Muscle layer of colon (tissue), 2 donors: ENCODE measurements at regions not wholly inside any gene's neighbourhood (a gene's known extent, or its start where the extent isn't known, plus 50 kb on each side); places are given as distances from the start of the nearest gene placed in this dataset.
A peak's percentile ranks its signal among the peaks of the same experiment; 100 is the strongest.

Experiments
- H3K27ac ChIP-seq: one replicate; pipeline ENCODE4 v1.7.0; 2013; ENCODE audit warnings: low read depth, mild to moderate bottlenecking, low read length, moderate library complexity
- H3K27me3 ChIP-seq, 2 donors: one replicate each; pipeline ENCODE4 v1.7.0; 2013; ENCODE audit warnings: low read length in 2 of 2, mild to moderate bottlenecking in 2 of 2; ENCODE audit not compliant: insufficient read depth in 2 of 2, control insufficient read depth in 1 of 2
- H3K36me3 ChIP-seq: one replicate; pipeline ENCODE4 v1.7.0; 2013; ENCODE audit warnings: mild to moderate bottlenecking, low read length; ENCODE audit not compliant: insufficient read depth
- H3K4me1 ChIP-seq: one replicate; pipeline ENCODE4 v1.7.0; 2013; ENCODE audit warnings: mild to moderate bottlenecking, low read length; ENCODE audit not compliant: insufficient read depth
- H3K4me3 ChIP-seq, 2 donors: one replicate each; pipeline ENCODE4 v1.7.0; 2013; ENCODE audit warnings: low read length in 2 of 2, low read depth in 1 of 2, mild to moderate bottlenecking in 1 of 2, moderate library complexity in 1 of 2
- H3K9ac ChIP-seq: one replicate; pipeline ENCODE4 v1.7.0; 2013; ENCODE audit warnings: low read length
- H3K9me3 ChIP-seq: one replicate; pipeline ENCODE4 v1.7.0; 2013; ENCODE audit warnings: mild to moderate bottlenecking, low read length
- donor health status: abdominal sarcoma.
- donor health status: Adenocarcinoma of cecum.

DNA sequence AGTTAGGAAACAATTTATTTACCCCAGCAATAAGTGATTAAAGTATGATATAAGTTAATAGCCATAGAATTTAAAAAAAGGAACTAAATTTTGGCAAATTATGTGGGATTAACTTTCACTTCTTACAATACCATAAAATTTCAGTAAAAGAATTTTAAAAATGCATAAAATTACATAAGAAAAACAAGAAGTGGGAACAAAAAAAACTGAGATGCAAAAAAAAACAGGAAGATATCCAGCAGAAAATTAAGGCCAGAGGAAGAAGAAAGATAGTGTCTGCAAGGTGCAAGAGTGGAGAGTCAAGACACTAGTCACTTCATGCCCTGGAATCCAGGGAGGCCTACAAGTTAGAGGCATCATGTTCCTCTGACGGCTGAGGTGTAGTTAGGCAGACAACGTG is 184.2 kb downstream of the GASK1B start:
- H3K4me3 ChIP-seq, result no peak overlapping the region
- H3K9me3 ChIP-seq, result no peaks in the 10 kb centered on the region
- H3K36me3 ChIP-seq, result no peaks in the 10 kb centered on the region
- no peaks in the 10 kb centered on the region for H3K27me3 ChIP-seq
- no peak overlapping the region for H3K27ac ChIP-seq
- H3K9ac ChIP-seq, result no peak overlapping the region
- H3K4me1 ChIP-seq, result no peaks in the 10 kb centered on the region

DNA sequence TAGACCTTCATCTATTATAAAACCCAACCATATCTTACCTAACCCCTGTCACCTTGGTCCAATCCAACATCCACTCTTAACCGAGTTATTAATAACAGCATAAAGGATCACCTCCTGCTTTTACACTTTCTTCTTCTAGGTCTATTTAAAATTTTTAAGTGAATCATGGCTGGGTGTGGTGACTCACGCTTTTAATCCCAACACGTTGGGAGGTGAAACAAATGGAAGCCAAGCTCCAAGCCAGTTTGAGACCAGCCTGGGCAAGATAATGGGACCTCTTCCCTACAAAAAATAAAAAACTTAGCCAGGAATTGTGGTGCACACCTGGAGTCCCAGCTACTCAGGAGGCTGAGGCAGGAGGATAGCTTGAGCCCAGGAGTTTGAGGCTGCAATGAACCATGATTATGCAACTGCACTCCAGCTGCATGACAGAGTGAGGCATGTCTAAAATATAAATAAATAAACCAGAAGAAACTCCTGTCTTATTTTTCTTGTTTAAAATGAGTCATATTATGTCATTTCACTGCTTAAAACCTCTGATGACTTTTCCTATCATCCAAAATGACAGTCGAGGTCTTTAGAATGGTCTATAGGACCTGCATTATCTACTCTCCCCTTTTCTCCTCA is 188.4 kb downstream of the GASK1B start:
- Histone ChIP-seq H3K36me3 (no peaks in the 10 kb centered on the region), H3K9ac (no peak overlapping the region), H3K9me3 (no peaks in the 10 kb centered on the region), H3K4me3 (no peak overlapping the region), H3K27me3 (no peaks in the 10 kb centered on the region), H3K4me1 (no peaks in the 10 kb centered on the region), H3K27ac (no peak overlapping the region)

DNA sequence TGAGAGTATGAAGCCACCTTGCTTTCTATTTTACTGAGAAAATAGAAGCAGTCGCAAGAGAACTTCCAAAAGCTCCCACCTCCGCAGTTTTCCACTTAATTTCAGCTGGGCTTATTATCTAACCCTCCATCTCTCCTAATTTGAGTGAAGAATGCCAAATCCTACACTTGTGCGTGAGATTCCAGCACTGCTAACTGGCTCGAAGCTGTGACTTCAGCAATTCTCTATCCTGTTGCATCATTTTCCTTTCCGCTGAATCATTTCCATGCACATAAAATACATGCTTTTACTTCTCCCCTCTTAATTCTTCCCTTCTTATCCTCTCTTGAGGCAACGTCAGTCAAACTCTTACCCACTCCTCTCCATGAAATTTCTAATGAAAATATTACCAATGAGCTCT is 189.5 kb downstream of the GASK1B start:
- no peak overlapping the region for H3K27ac ChIP-seq
- no peak overlapping the region for H3K4me3 ChIP-seq
- H3K9me3 ChIP-seq, result no peaks in the 10 kb centered on the region
- no peaks in the 10 kb centered on the region for H3K36me3 ChIP-seq
- no peaks in the 10 kb centered on the region for H3K4me1 ChIP-seq
- no peaks in the 10 kb centered on the region for H3K27me3 ChIP-seq
- H3K9ac ChIP-seq, result no peak overlapping the region

DNA sequence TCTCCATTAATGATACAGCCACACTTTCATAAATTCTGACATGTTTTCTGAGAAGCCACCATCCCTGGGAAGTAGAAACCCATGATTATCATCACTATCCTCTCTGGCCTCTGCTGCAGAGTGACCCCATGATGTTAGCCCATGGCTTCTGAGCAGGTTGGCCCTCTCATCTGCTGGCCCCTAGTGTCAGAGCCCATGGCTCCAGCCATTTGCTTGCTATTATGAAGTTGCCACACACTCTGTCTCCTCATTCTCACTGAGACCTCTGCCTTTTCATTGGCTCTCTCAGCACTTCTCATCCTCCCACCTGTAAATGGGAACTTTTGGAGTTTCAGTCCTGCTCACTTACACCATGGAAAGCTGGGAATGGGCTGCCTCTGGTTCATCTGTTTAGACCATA is 192.7 kb downstream of the GASK1B start:
- H3K9ac ChIP-seq, result no peak overlapping the region
- H3K4me3 ChIP-seq, result no peak overlapping the region
- H3K36me3 ChIP-seq, result no peaks in the 10 kb centered on the region
- no peaks in the 10 kb centered on the region for H3K27me3 ChIP-seq
- no peaks in the 10 kb centered on the region for H3K9me3 ChIP-seq
- no peak overlapping the region for H3K27ac ChIP-seq
- H3K4me1 ChIP-seq, result no peaks in the 10 kb centered on the region

DNA sequence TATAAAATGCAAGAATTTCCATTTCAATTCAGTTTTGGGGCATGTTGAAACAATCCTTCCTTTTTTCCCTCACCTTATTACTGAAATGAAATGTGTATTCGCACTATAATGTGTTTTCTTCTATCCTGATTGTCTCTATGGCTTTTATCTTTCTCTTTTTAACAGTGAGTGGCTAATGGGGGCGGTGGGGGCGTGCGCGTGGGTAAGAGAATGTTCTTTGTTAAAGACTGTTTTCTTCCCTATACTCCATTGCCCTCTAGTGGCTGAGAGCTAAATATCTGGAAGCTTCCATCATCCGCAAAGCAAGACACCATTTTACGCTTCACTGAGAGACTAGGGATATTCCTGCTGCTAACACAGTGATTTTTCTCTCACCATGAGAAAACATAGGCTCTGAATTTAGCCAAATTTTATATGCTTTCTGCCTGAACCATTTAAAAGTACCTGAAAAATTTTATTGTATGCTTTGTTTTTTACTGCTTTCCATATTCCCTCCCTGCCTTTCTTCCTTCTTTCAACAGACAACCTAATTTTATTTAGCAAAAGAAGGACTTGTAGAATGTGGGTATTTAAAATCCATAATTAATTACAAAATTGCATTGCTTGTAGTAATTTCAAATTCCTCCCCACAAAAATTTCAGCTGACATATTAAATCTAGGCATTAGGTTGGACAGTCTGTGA is 194.0 kb downstream of the GASK1B start:
- H3K36me3 ChIP-seq, result no peaks in the 10 kb centered on the region
- no peak overlapping the region for H3K27ac ChIP-seq
- no peak overlapping the region for H3K9ac ChIP-seq
- peak overlapping the region in 1 of 2 donors; percentile 7 for H3K4me3 ChIP-seq
- H3K4me1 ChIP-seq, result no peaks in the 10 kb centered on the region
- no peaks in the 10 kb centered on the region for H3K27me3 ChIP-seq
- H3K9me3 ChIP-seq, result no peaks in the 10 kb centered on the region

DNA sequence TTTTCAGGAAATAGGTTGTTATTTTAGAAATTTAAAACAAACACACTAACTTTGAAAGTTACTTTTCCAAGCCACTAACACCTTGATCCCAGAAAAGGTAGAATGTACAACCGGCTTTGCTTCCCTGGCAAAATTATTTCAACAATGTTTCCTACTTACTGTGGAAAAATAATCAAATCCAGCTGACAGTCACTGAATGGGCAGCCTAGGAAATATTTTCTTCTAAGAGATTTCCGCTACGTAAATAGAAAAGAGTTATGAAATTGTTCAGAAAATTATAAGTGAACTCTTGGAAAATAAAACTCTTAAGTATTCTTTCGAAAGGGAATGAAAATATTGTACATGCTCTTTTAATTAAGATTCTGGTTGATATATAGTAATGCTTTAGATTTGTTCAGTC is 195.7 kb downstream of the GASK1B start:
- Histone ChIP-seq H3K36me3 (no peaks in the 10 kb centered on the region), H3K9ac (no peak overlapping the region), H3K27ac (no peak overlapping the region), H3K4me3 (no peak overlapping the region), H3K9me3 (no peaks in the 10 kb centered on the region), H3K27me3 (no peaks in the 10 kb centered on the region), H3K4me1 (no peaks in the 10 kb centered on the region)

DNA sequence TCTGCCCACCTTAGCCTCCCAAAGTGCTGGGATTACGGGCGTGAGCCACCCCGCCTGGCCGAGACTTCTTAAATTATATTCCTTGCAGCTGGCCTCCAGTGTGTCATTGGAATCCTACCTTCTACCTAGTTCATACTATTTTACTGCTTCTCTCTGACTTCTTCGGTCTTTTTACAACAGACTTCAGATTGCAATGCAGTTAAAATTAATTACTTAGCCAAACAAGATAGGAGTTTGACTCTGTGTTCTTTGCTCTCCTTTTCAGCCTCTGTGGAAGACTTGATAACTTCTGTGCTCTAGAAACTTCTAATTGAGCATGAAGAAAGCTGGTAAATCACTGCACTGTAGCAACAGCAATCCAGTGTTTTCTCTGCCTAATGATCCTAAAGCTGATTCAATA is 199.5 kb downstream of the GASK1B start:
- Histone ChIP-seq H3K9ac (no peak overlapping the region), H3K27ac (no peak overlapping the region), H3K36me3 (no peaks in the 10 kb centered on the region), H3K4me1 (no peaks in the 10 kb centered on the region), H3K9me3 (no peaks in the 10 kb centered on the region), H3K4me3 (no peak overlapping the region), H3K27me3 (no peaks in the 10 kb centered on the region)

DNA sequence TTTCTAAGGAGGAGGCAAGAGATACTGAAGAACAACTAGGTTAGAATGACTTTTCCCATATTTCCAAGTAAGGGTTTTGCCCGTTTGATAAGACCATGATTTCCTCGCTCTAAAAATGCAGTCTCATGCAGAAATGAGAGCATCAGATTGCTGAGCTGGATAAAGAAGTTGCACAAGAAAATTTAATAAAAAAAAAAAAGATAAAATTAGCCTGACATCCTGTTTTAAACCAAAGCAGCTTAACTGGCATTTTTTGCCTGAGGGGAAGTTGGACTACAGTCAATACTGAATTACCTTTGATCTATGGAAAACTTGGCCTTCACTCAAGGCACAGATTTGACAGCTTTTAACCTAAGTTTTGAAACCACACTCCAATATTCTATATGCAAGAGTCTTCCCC is 208.4 kb downstream of the GASK1B start:
- no peaks in the 10 kb centered on the region for H3K27me3 ChIP-seq
- H3K36me3 ChIP-seq, result no peaks in the 10 kb centered on the region
- H3K9ac ChIP-seq, result no peak overlapping the region
- no peak overlapping the region for H3K4me3 ChIP-seq
- H3K4me1 ChIP-seq, result no peaks in the 10 kb centered on the region
- no peaks in the 10 kb centered on the region for H3K9me3 ChIP-seq
- no peak overlapping the region for H3K27ac ChIP-seq

DNA sequence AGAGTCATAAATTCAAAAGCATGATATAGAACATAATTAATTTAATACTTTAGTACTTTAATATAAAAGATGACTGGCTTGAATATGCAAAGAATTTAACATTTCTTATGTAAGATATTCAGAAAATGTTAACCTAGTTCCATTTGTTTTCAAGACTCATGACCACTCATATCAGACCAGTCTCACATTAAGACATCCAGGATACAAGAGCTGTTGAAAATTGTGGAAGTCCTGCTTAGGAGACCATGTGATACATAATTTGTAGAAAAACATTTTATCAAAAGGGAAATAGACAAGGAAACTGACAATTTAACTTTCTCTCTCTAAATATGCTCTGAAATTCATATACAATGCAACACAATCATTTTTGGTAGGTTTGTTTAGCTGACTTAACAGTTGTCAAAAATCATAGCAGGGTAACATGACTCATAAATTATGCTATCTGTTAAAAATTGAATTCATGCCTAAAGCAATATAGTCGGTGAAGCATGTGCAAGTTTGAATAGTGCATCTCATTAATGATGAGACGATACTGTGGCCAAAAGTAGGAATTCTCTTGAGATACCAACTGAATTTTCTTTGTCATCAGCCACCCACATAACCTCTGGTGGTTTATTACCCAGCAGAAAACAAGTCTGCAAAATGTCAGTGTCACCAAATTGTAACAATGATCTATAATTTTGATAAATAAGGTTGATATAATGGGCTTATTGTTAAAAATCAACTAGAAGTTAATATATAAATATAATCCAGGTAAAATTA is 211.4 kb downstream of the GASK1B start:
- H3K36me3 ChIP-seq, result no peaks in the 10 kb centered on the region
- H3K27ac ChIP-seq, result no peak overlapping the region
- no peaks in the 10 kb centered on the region for H3K4me1 ChIP-seq
- no peaks in the 10 kb centered on the region for H3K27me3 ChIP-seq
- no peak overlapping the region for H3K9ac ChIP-seq
- no peaks in the 10 kb centered on the region for H3K9me3 ChIP-seq
- no peak overlapping the region for H3K4me3 ChIP-seq

DNA sequence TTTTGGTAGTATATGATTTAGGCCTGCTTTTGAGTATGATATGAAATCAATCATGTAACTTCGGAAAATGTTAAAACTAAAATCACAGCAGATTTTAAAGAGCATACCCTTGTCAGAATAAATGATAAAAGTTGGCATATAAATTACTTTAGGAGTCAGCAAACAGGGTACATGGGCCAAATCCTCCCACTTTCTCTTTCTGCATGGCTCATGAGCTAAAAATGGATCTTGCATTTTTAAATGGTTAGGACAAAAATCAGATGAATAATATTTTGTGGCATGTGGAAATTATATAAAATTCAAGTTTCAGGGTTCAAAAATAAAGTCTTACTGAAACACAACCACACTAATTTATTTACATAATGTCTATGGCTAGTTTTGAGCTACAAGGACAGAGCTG is 214.9 kb downstream of the GASK1B start:
- no peak overlapping the region for H3K27ac ChIP-seq
- H3K9me3 ChIP-seq, result no peaks in the 10 kb centered on the region
- no peak overlapping the region for H3K4me3 ChIP-seq
- no peaks in the 10 kb centered on the region for H3K27me3 ChIP-seq
- no peak overlapping the region for H3K9ac ChIP-seq
- H3K36me3 ChIP-seq, result no peaks in the 10 kb centered on the region
- H3K4me1 ChIP-seq, result no peaks in the 10 kb centered on the region

DNA sequence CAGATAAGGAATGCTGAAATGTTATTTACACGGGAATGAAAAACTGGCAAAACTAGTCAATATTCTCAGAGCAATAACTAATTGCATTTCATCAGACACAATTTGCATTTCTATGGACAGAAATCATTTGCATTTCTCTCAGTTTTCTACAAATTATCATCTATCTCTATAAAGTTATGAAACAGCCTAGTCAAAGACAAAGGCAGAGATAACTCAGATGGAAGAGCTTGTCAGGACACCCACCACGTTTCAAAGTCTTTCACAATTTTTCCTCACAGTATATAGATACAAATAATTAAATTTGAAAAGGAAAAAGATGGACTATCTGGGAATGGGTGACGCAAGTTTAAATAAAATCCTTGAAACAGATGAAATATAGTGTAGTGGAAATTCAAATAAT is 230.8 kb downstream of the GASK1B start:
- Histone ChIP-seq H3K27me3 (no peaks in the 10 kb centered on the region), H3K4me1 (no peaks in the 10 kb centered on the region), H3K9ac (no peak overlapping the region), H3K9me3 (no peaks in the 10 kb centered on the region), H3K27ac (no peak overlapping the region), H3K4me3 (no peak overlapping the region), H3K36me3 (no peaks in the 10 kb centered on the region)
